Midbrain (tissue), 1 donor: ENCODE measurements at regions not wholly inside any gene's neighbourhood (a gene's known extent, or its start where the extent isn't known, plus 50 kb on each side); places are given as distances from the start of the nearest gene placed in this dataset.
A peak's percentile ranks its signal among the peaks of the same experiment; 100 is the strongest.

Experiments
- DNase-seq: peaks from one replicate; lab custom pipeline; 2025; lab: John Stamatoyannopoulos, UW

- no peak for DNase-seq
Observed at GRCh38 chr11:109864151-109864661, 229.0 kb upstream of the ZC3H12C start.

GRCh38 chr11:109864834-109865547 is 228.2 kb upstream of the ZC3H12C start:
- no peak for DNase-seq

- DNase-seq: peak; percentile 2
Observed at GRCh38 chr11:109865548-109866186, 227.5 kb upstream of the ZC3H12C start.

GRCh38 chr11:109867784-109868183 is 225.4 kb upstream of the ZC3H12C start:
- no peak for DNase-seq

GRCh38 chr11:109869536-109869935 is 223.7 kb upstream of the ZC3H12C start:
- DNase-seq: no peak

GRCh38 chr11:109870297-109870696 is 222.9 kb upstream of the ZC3H12C start:
- no peak for DNase-seq

- DNase-seq: no peak
Observed at GRCh38 chr11:109877043-109877442, 216.1 kb upstream of the ZC3H12C start.

- DNase-seq: no peak
Observed at GRCh38 chr11:109884501-109884900, 208.7 kb upstream of the ZC3H12C start.

GRCh38 chr11:109885006-109885405 is 208.2 kb upstream of the ZC3H12C start:
- DNase-seq: no peak

GRCh38 chr11:109892321-109892794 is 200.8 kb upstream of the ZC3H12C start:
- DNase-seq: no peak

GRCh38 chr11:109894242-109894641 is 198.9 kb upstream of the ZC3H12C start:
- DNase-seq: no peak

- DNase-seq: no peak
Observed at GRCh38 chr11:109898592-109898991, 194.6 kb upstream of the ZC3H12C start.

GRCh38 chr11:109902764-109903433 is 190.3 kb upstream of the ZC3H12C start:
- DNase-seq: no peak

GRCh38 chr11:109911488-109911887 is 181.7 kb upstream of the ZC3H12C start:
- no peak for DNase-seq

GRCh38 chr11:109914038-109914437 is 179.2 kb upstream of the ZC3H12C start:
- DNase-seq: no peak

- no peak for DNase-seq
Observed at GRCh38 chr11:109914809-109915653, 178.2 kb upstream of the ZC3H12C start.

GRCh38 chr11:109926941-109927340 is 166.3 kb upstream of the ZC3H12C start:
- no peak for DNase-seq

- DNase-seq: no peak
Observed at GRCh38 chr11:109929308-109929707, 163.9 kb upstream of the ZC3H12C start.

GRCh38 chr11:109933126-109933525 is 160.1 kb upstream of the ZC3H12C start:
- DNase-seq: no peak

GRCh38 chr11:109934151-109934550 is 159.0 kb upstream of the ZC3H12C start:
- DNase-seq: no peak

- no peak for DNase-seq
Observed at GRCh38 chr11:109936661-109937180, 156.5 kb upstream of the ZC3H12C start.

GRCh38 chr11:109937968-109938367 is 155.2 kb upstream of the ZC3H12C start:
- no peak for DNase-seq
